GM18861 (cell line): ENCODE measurements at regions not wholly inside any gene's neighbourhood (a gene's known extent, or its start where the extent isn't known, plus 50 kb on each side); places are given as distances from the start of the nearest gene placed in this dataset.

Source experiments
- ATAC-seq: cut with Tn5 transposase; IDR thresholded peaks from one replicate; pipeline ENCODE4 v1.9.1; 2021; ENCODE audit not compliant: unreplicated experiment

- no peak for ATAC-seq
Observed at GRCh38 chr2:221844212-221845020, 272.3 kb upstream of the EPHA4 start.

GRCh38 chr2:221836095-221836494 lies 264.0 kb upstream of the EPHA4 start:
- no peak for ATAC-seq

- no peak for ATAC-seq
Observed at GRCh38 chr2:221833966-221834365, 261.9 kb upstream of the EPHA4 start.

GRCh38 chr2:221831051-221831450 lies 258.9 kb upstream of the EPHA4 start:
- no peak for ATAC-seq

- ATAC-seq, result no peak
Observed at GRCh38 chr2:221822416-221822815, 250.3 kb upstream of the EPHA4 start.

- no peak for ATAC-seq
Observed at GRCh38 chr2:221818616-221819320, 246.7 kb upstream of the EPHA4 start.

GRCh38 chr2:221817878-221818277 lies 245.8 kb upstream of the EPHA4 start:
- no peak for ATAC-seq

GRCh38 chr2:221817052-221817451 lies 244.9 kb upstream of the EPHA4 start:
- ATAC-seq, result no peak

GRCh38 chr2:221816566-221816965 lies 244.5 kb upstream of the EPHA4 start:
- ATAC-seq, result no peak

GRCh38 chr2:221810650-221811049 lies 238.5 kb upstream of the EPHA4 start:
- no peak for ATAC-seq

- ATAC-seq, result no peak
Observed at GRCh38 chr2:221810245-221810644, 238.1 kb upstream of the EPHA4 start.

- ATAC-seq, result no peak
Observed at GRCh38 chr2:221808488-221808887, 236.4 kb upstream of the EPHA4 start.

- no peak for ATAC-seq
Observed at GRCh38 chr2:221807706-221808105, 235.6 kb upstream of the EPHA4 start.

GRCh38 chr2:221802089-221802488 lies 230.0 kb upstream of the EPHA4 start:
- no peak for ATAC-seq

- ATAC-seq, result no peak
Observed at GRCh38 chr2:221792971-221793521, 220.9 kb upstream of the EPHA4 start.

GRCh38 chr2:221791844-221792243 lies 219.7 kb upstream of the EPHA4 start:
- ATAC-seq, result no peak

GRCh38 chr2:221787561-221787960 lies 215.5 kb upstream of the EPHA4 start:
- ATAC-seq, result no peak

- no peak for ATAC-seq
Observed at GRCh38 chr2:221786297-221786926, 214.3 kb upstream of the EPHA4 start.

- no peak for ATAC-seq
Observed at GRCh38 chr2:221780281-221780688, 208.2 kb upstream of the EPHA4 start.

- no peak for ATAC-seq
Observed at GRCh38 chr2:221779614-221780067, 207.5 kb upstream of the EPHA4 start.

- no peak for ATAC-seq
Observed at GRCh38 chr2:221778025-221778424, 205.9 kb upstream of the EPHA4 start.

GRCh38 chr2:221777119-221777518 lies 205.0 kb upstream of the EPHA4 start:
- ATAC-seq, result no peak
